ENCODE measurements at regions not wholly inside any gene's neighbourhood (a gene's known extent, or its start where the extent isn't known, plus 50 kb on each side); places are given as distances from the start of the nearest gene placed in this dataset.

DNA sequence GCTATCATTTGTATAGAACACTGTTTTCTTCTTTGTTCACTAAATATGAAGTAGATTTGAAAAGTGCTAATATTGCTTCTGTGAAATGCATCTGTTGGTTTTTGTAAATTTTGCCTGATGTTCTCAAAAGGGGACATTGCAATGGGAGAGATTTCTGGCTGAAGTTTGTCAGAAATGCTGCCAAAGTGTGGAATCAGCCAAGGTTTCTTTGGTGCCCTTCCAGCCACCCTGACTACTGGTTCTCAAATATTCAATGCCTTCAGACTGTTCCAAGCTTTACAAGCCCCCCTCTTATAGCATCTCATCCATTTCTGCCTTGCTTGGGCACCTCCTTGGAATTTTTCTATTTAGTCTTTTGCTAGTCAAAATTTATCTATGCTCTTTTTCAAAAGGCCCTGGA is 60.6 kb upstream of the TMLHE start:
- no peak for DNase-seq (ENCODE audit: low spot score)
- Mint-ChIP-seq H3K27me3 (ENCODE audit: low read depth) (no peaks in the 10 kb centered on the region; the same call in 1 of the 2 replicates), H3K4me3 (no peak overlapping the region), H3K36me3 (no peaks in the 10 kb centered on the region), H3K27ac (no peak overlapping the region), H3K9me3 (no peaks in the 10 kb centered on the region), H3K4me1 (peaks cover 8% of the 10 kb centered on the region)
- ChIA-PET POLR2A (no interaction called here), CTCF (no interaction called here)
- no peak for ATAC-seq
- no peak for TF ChIP-seq GABPB1 (CRISPR knock-in tag; IDR thresholded peaks at IDR 0.05)
- TF ChIP-seq IRF2 (CRISPR knock-in tag; IDR thresholded peaks at IDR 0.05; ENCODE audit: borderline replicate concordance, low read depth): no peak
- TF ChIP-seq, protein P1, sequence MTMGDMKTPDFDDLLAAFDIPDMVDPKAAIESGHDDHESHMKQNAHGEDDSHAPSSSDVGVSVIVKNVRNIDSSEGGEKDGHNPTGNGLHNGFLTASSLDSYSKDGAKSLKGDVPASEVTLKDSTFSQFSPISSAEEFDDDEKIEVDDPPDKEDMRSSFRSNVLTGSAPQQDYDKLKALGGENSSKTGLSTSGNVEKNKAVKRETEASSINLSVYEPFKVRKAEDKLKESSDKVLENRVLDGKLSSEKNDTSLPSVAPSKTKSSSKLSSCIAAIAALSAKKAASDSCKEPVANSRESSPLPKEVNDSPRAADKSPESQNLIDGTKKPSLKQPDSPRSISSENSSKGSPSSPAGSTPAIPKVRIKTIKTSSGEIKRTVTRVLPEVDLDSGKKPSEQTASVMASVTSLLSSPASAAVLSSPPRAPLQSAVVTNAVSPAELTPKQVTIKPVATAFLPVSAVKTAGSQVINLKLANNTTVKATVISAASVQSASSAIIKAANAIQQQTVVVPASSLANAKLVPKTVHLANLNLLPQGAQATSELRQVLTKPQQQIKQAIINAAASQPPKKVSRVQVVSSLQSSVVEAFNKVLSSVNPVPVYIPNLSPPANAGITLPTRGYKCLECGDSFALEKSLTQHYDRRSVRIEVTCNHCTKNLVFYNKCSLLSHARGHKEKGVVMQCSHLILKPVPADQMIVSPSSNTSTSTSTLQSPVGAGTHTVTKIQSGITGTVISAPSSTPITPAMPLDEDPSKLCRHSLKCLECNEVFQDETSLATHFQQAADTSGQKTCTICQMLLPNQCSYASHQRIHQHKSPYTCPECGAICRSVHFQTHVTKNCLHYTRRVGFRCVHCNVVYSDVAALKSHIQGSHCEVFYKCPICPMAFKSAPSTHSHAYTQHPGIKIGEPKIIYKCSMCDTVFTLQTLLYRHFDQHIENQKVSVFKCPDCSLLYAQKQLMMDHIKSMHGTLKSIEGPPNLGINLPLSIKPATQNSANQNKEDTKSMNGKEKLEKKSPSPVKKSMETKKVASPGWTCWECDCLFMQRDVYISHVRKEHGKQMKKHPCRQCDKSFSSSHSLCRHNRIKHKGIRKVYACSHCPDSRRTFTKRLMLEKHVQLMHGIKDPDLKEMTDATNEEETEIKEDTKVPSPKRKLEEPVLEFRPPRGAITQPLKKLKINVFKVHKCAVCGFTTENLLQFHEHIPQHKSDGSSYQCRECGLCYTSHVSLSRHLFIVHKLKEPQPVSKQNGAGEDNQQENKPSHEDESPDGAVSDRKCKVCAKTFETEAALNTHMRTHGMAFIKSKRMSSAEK (CRISPR knock-in tag; IDR thresholded peaks at IDR 0.05; ENCODE audit: borderline replicate concordance): no peak
- TF ChIP-seq TEAD4 (CRISPR knock-in tag; IDR thresholded peaks at IDR 0.05): no peak
- TF ChIP-seq, protein P2, sequence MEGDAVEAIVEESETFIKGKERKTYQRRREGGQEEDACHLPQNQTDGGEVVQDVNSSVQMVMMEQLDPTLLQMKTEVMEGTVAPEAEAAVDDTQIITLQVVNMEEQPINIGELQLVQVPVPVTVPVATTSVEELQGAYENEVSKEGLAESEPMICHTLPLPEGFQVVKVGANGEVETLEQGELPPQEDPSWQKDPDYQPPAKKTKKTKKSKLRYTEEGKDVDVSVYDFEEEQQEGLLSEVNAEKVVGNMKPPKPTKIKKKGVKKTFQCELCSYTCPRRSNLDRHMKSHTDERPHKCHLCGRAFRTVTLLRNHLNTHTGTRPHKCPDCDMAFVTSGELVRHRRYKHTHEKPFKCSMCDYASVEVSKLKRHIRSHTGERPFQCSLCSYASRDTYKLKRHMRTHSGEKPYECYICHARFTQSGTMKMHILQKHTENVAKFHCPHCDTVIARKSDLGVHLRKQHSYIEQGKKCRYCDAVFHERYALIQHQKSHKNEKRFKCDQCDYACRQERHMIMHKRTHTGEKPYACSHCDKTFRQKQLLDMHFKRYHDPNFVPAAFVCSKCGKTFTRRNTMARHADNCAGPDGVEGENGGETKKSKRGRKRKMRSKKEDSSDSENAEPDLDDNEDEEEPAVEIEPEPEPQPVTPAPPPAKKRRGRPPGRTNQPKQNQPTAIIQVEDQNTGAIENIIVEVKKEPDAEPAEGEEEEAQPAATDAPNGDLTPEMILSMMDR (IDR thresholded peaks at IDR 0.05): no peak

DNA sequence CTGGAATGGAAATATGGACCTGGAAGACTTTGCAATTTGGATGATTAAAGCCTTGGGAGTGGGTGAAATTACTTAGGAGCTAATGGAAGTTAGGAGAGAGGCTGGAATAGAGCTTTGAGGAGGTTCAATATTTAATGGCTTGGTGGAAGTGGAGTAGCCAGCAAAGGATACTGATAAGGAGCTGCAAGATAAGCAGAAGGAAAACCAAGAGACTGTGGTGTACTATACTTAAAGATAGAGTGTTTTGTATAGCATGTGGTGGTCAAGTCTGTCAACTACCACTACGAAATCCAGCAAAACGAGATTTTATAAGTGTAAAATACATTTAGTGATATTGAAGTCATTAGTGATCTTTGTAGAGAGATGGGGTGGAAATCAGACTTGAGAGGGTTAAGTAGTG is 54.0 kb upstream of the TMLHE start:
- ChIA-PET POLR2A (no interaction called here), CTCF (no interaction called here)
- ATAC-seq (no peak), DNase-seq (ENCODE audit: low spot score) (no peak)
- H3K27ac Mint-ChIP-seq: no peak overlapping the region
- H3K27me3 Mint-ChIP-seq (ENCODE audit: low read depth): no peaks in the 10 kb centered on the region
- no peaks in the 10 kb centered on the region for H3K36me3 Mint-ChIP-seq
- H3K9me3 Mint-ChIP-seq: no peaks in the 10 kb centered on the region; the same call in 1 of the 2 replicates
- no peak overlapping the region for H3K4me3 Mint-ChIP-seq
- peaks cover 4% of the 10 kb centered on the region for H3K4me1 Mint-ChIP-seq
- TF ChIP-seq, protein P2 (IDR thresholded peaks at IDR 0.05): no peak

Measured in WTC11 (cell line).